HCT116 (cell line): ENCODE measurements at regions not wholly inside any gene's neighbourhood (a gene's known extent, or its start where the extent isn't known, plus 50 kb on each side); places are given as distances from the start of the nearest gene placed in this dataset.

Source experiments
- ATAC-seq: fragments of 200-7000 bp; cut with Tn5 transposase; 2 replicates; pipeline ENCODE4 v1.9.1; 2020; ENCODE audit warnings: mild to moderate bottlenecking, moderate library complexity
- BruUV-seq: library from RNA; stranded (reverse); fragments of 400-500 nt; replicated peaks from 2 replicates; lab custom pipeline; 2021; lab: Mats Ljungman, UMichigan
- CTCF ChIA-PET: fragments of 300-600 bp; sonication (Branson Sonifier 250); formaldehyde crosslinking; loops from one replicate; lab custom pipeline; 2021; ENCODE audit warnings: antibody characterized with exemption; lab: Charles Lee
- POLR2A ChIA-PET: fragments of 300-600, 350-600 bp; sonication (Branson Sonifier 250); formaldehyde crosslinking; loops from one replicate; lab custom pipeline; 2021; ENCODE audit warnings: antibody characterized with exemption; lab: Charles Lee
- RAD21 ChIA-PET, 2 experiments: fragments of 300-600 bp; sonication (Branson Sonifier 250); formaldehyde crosslinking; loops; one replicate each; lab custom pipeline; 2023; ENCODE audit warnings: low total read pairs in 2 of 2; ENCODE audit not compliant: uncharacterized antibody in 2 of 2, unreplicated experiment in 2 of 2, low non-redundant PET in 1 of 2; lab: Charles Lee
- DNase-seq: peaks from one replicate; pipeline ENCODE4 v3.0.0-alpha.2; 2010; ENCODE audit warnings: low read depth, low spot score
- H2AFZ ChIP-seq: fragments of 200-600 bp; shearing (Covaris generic), sonication (generic); 2 replicates; pipeline ENCODE4 v1.6.1; 2017; ENCODE audit warnings: low read depth, mixed run types, mixed read lengths, antibody characterized with exemption, low read length; ENCODE audit not compliant: poor library complexity, severe bottlenecking
- H3K27ac ChIP-seq: 2 replicates; pipeline ENCODE4 v1.5.1; 2012; ENCODE audit warnings: low read depth, low read length
- H3K27me3 ChIP-seq: fragments of 200-600 bp; sonication (generic); 2 replicates; pipeline ENCODE4 v1.6.1; 2016; ENCODE audit warnings: mixed run types, low read length, mixed read lengths; ENCODE audit not compliant: insufficient read depth
- H3K36me3 ChIP-seq, 2 experiments: fragments of 200-500 bp in 1 of 2; fragments of 200-600 bp in 1 of 2; sonication (Bioruptor generic) in 1 of 2; sonication (generic) in 1 of 2; 2 replicates each; pipeline versions ENCODE4 v1.5.1 to v1.6.1; 2014 to 2016; ENCODE audit warnings: low read length in 2 of 2, inconsistent platforms in 1 of 2, mixed read lengths in 1 of 2, mixed run types in 1 of 2; ENCODE audit not compliant: insufficient read depth in 2 of 2, control insufficient read depth in 1 of 2
- H3K4me1 ChIP-seq, 2 experiments: fragments of 200-600 bp in 1 of 2; sonication (generic) in 1 of 2; 2 replicates each; pipeline versions ENCODE4 v1.5.1 to v1.6.1; 2012 to 2017; ENCODE audit warnings: low read length in 2 of 2, inconsistent platforms in 1 of 2, mild to moderate bottlenecking in 1 of 2, mixed read lengths in 1 of 2, mixed run types in 1 of 2, moderate library complexity in 1 of 2; ENCODE audit not compliant: insufficient read depth in 2 of 2, control insufficient read depth in 1 of 2
- H3K4me2 ChIP-seq: fragments of 200-600 bp; sonication (generic); 2 replicates; pipeline ENCODE4 v1.6.1; 2017; ENCODE audit warnings: mixed run types, low read length, mixed read lengths
- H3K4me3 ChIP-seq, 2 experiments: fragments of 200-600 bp in 1 of 2; sonication (generic) in 1 of 2; replicated peaks in 1 of 2; 2 replicates each; pipeline ENCODE4 v1.5.1; 2011 to 2016; ENCODE audit warnings: low read length in 2 of 2, control low read depth in 1 of 2, low read depth in 1 of 2, mild to moderate bottlenecking in 1 of 2, mixed read lengths in 1 of 2, mixed run types in 1 of 2
- H3K79me2 ChIP-seq: fragments of 200-600 bp; sonication (generic); 2 replicates; pipeline ENCODE4 v1.6.1; 2017; ENCODE audit warnings: mild to moderate bottlenecking, mixed run types, low read length, moderate library complexity, mixed read lengths; ENCODE audit not compliant: insufficient read depth
- H3K9ac ChIP-seq: fragments of 200-600 bp; sonication (generic); 2 replicates; pipeline ENCODE4 v1.6.1; 2016; ENCODE audit warnings: low read length, mixed read lengths
- H3K9me2 ChIP-seq: fragments of 200-600 bp; sonication (generic), shearing (Covaris generic); 2 replicates; pipeline ENCODE4 v1.6.1; 2017; ENCODE audit warnings: mixed run types, mild to moderate bottlenecking, moderate library complexity; ENCODE audit not compliant: insufficient read depth
- H3K9me3 ChIP-seq, 2 experiments: fragments of 200-500 bp in 1 of 2; fragments of 200-600 bp in 1 of 2; sonication (Bioruptor generic) in 1 of 2; sonication (generic) in 1 of 2; 2 replicates each; pipeline ENCODE4 v1.6.1; 2014 to 2017; ENCODE audit warnings: low read length in 2 of 2, mixed read lengths in 2 of 2, inconsistent platforms in 1 of 2, low read depth in 1 of 2, mild to moderate bottlenecking in 1 of 2, mixed run types in 1 of 2, moderate library complexity in 1 of 2; ENCODE audit not compliant: control insufficient read depth in 1 of 2, insufficient read depth in 1 of 2
- H4K20me1 ChIP-seq: fragments of 200-600 bp; sonication (generic), shearing (Covaris generic); 2 replicates; pipeline ENCODE4 v1.6.1; 2017; ENCODE audit warnings: mixed run types, mild to moderate bottlenecking, moderate library complexity; ENCODE audit not compliant: insufficient read depth
- CEBPB ChIP-seq: IDR thresholded peaks from 2 replicates; pipeline ENCODE4 v1.6.1; 2012; ENCODE audit warnings: low read depth
- EGR1 ChIP-seq: IDR thresholded peaks from 2 replicates; pipeline ENCODE4 v1.6.1; 2012; ENCODE audit warnings: low read depth
- ELF1 ChIP-seq: IDR thresholded peaks from 2 replicates; pipeline ENCODE4 v1.6.1; 2012; ENCODE audit warnings: low read depth, borderline replicate concordance
- EZH2 ChIP-seq: fragments of 200-600 bp; sonication (generic); IDR thresholded peaks from 2 replicates; pipeline ENCODE4 v1.6.1; 2017; ENCODE audit warnings: antibody characterized with exemption, mixed run types
- EZH2phosphoT487 ChIP-seq: fragments of 200-600 bp; IDR thresholded peaks from 2 replicates; pipeline ENCODE4 v1.6.1; 2018; ENCODE audit warnings: antibody characterized with exemption, borderline replicate concordance
- FOSL1 ChIP-seq: IDR thresholded peaks from 2 replicates; pipeline ENCODE4 v1.6.1; 2012; ENCODE audit warnings: low read depth
- POLR2A ChIP-seq: IDR thresholded peaks from 2 replicates; pipeline ENCODE4 v1.7.0; 2011; ENCODE audit warnings: borderline replicate concordance; ENCODE audit not compliant: insufficient read depth, insufficient read length; ENCODE audit errors: extremely low read depth
- POLR2AphosphoS5 ChIP-seq: IDR thresholded peaks from 2 replicates; pipeline ENCODE4 v1.6.1; 2011; ENCODE audit warnings: mild to moderate bottlenecking, low read depth, low read length, moderate library complexity
- RAD21 ChIP-seq: IDR thresholded peaks from 2 replicates; pipeline ENCODE4 v1.6.1; 2012; ENCODE audit warnings: low read depth, mild to moderate bottlenecking
- SRF ChIP-seq: IDR thresholded peaks from 2 replicates; pipeline ENCODE4 v1.6.1; 2012; ENCODE audit warnings: low read depth
- TCF7L2 ChIP-seq: IDR thresholded peaks from 2 replicates; pipeline ENCODE4 v1.7.0; 2011; ENCODE audit warnings: borderline replicate concordance, inconsistent platforms; ENCODE audit not compliant: insufficient read depth, insufficient read length; ENCODE audit errors: extremely low read depth
- YY1 ChIP-seq: IDR thresholded peaks from 2 replicates; pipeline ENCODE4 v1.6.1; 2011; ENCODE audit warnings: low read length, low read depth, moderate library complexity, mild to moderate bottlenecking; ENCODE audit not compliant: insufficient replicate concordance; ENCODE audit errors: extremely low read depth
- ZFX ChIP-seq: fragments of 450-650 bp; IDR thresholded peaks from 2 replicates; pipeline ENCODE4 v1.6.1; 2017
- ZNF274 ChIP-seq: fragments of 200-500 bp; sonication (Bioruptor generic); IDR thresholded peaks from 2 replicates; pipeline ENCODE4 v1.6.1; 2014; ENCODE audit warnings: mild to moderate bottlenecking, low read depth, low read length, inconsistent platforms
- intact Hi-C: fragments of 100-400 bp; cut with micrococcal nuclease; formaldehyde crosslinking; loops from 2 replicates; pipeline ENCODE4 v1.10.0; 2022
- TF ChIP-seq, protein P1 (sequence below), 3 experiments: fragments of 200-600 bp in 1 of 3; sonication (generic) in 1 of 3; IDR thresholded peaks in 2 of 3; conservative IDR thresholded peaks in 1 of 3; 2 replicates each; pipeline ENCODE4 v1.5.1; 2012 to 2017; ENCODE audit warnings: low read depth in 2 of 3, low read length in 2 of 3, antibody characterized with exemption in 1 of 3, borderline replicate concordance in 1 of 3, control low read depth in 1 of 3, mild to moderate bottlenecking in 1 of 3, mixed read lengths in 1 of 3, mixed run types in 1 of 3, moderate library complexity in 1 of 3; ENCODE audit not compliant: insufficient read depth in 1 of 3
- TF ChIP-seq, protein P2 (sequence below): IDR thresholded peaks from 2 replicates; pipeline ENCODE4 v1.6.1; 2012; ENCODE audit warnings: low read depth
- TF ChIP-seq, protein P3 (sequence below): IDR thresholded peaks from 2 replicates; pipeline ENCODE4 v1.6.1; 2012

DNA sequence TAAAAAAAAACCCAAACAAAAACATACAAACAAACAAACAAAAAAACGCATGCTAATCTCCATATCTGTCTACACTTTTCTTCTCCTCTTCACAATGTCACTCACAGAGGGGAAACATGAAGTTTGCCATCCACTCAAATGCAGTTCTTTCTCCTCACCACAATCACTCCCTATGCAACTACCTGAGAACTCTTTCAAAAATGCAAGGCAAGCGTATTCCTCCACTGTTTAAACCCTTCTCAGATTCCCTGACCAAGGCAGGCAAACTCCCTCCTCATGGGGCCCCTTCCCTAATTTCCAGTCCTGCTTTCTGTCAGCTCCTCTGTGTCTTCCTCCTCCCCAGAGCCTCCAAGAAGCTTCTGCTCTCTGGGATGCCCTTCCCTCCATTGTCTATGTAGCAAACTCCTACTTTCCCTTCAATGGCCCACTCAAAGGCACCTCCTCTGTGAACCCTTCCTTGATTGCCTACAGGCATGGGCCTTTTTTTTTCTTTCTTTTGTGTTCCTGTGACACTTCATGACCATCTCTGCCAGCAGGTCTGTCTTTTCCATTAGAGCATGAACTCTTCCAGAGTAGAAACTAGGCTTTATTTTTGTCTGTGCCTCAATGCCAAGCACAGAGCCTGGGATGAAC, 143.8 kb upstream of the SLC1A4 start:
- Histone ChIP-seq H3K9me2 (no peaks in the 10 kb centered on the region), H3K27me3 (no peaks in the 10 kb centered on the region), H3K79me2 (no peaks in the 10 kb centered on the region), H4K20me1 (no peaks in the 10 kb centered on the region), H2AFZ (no peak overlapping the region), H3K4me3 (no peak overlapping the region), H3K4me1 (peaks cover 13 to 21% of the 10 kb centered on the region in 2 experiments; a peak in 3 of 4 replicates), H3K9ac (no peak overlapping the region), H3K4me2 (no peak overlapping the region), H3K9me3 (no peaks in the 10 kb centered on the region), H3K27ac (no peak overlapping the region), H3K36me3 (no peaks in the 10 kb centered on the region)
- TF ChIP-seq ZFX: no peak
- no peak for TF ChIP-seq POLR2AphosphoS5
- TF ChIP-seq POLR2A: no peak
- TF ChIP-seq EZH2: no peak
- TF ChIP-seq RAD21: no peak
- TF ChIP-seq ELF1: no peak
- no peak for TF ChIP-seq EZH2phosphoT487
- TF ChIP-seq, protein P1, sequence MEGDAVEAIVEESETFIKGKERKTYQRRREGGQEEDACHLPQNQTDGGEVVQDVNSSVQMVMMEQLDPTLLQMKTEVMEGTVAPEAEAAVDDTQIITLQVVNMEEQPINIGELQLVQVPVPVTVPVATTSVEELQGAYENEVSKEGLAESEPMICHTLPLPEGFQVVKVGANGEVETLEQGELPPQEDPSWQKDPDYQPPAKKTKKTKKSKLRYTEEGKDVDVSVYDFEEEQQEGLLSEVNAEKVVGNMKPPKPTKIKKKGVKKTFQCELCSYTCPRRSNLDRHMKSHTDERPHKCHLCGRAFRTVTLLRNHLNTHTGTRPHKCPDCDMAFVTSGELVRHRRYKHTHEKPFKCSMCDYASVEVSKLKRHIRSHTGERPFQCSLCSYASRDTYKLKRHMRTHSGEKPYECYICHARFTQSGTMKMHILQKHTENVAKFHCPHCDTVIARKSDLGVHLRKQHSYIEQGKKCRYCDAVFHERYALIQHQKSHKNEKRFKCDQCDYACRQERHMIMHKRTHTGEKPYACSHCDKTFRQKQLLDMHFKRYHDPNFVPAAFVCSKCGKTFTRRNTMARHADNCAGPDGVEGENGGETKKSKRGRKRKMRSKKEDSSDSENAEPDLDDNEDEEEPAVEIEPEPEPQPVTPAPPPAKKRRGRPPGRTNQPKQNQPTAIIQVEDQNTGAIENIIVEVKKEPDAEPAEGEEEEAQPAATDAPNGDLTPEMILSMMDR (IDR thresholded peaks at IDR 0.05 in 2 of 3, conservative IDR thresholded peaks at IDR 0.05 in 1 of 3; ENCODE audit: borderline replicate concordance in 1 of 3, insufficient read depth in 1 of 3, low read depth in 2 of 3, low read length in 2 of 3): no peak
- TF ChIP-seq, protein P2, sequence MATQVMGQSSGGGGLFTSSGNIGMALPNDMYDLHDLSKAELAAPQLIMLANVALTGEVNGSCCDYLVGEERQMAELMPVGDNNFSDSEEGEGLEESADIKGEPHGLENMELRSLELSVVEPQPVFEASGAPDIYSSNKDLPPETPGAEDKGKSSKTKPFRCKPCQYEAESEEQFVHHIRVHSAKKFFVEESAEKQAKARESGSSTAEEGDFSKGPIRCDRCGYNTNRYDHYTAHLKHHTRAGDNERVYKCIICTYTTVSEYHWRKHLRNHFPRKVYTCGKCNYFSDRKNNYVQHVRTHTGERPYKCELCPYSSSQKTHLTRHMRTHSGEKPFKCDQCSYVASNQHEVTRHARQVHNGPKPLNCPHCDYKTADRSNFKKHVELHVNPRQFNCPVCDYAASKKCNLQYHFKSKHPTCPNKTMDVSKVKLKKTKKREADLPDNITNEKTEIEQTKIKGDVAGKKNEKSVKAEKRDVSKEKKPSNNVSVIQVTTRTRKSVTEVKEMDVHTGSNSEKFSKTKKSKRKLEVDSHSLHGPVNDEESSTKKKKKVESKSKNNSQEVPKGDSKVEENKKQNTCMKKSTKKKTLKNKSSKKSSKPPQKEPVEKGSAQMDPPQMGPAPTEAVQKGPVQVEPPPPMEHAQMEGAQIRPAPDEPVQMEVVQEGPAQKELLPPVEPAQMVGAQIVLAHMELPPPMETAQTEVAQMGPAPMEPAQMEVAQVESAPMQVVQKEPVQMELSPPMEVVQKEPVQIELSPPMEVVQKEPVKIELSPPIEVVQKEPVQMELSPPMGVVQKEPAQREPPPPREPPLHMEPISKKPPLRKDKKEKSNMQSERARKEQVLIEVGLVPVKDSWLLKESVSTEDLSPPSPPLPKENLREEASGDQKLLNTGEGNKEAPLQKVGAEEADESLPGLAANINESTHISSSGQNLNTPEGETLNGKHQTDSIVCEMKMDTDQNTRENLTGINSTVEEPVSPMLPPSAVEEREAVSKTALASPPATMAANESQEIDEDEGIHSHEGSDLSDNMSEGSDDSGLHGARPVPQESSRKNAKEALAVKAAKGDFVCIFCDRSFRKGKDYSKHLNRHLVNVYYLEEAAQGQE: no peak
- no peak for TF ChIP-seq TCF7L2
- no peak for TF ChIP-seq EGR1
- TF ChIP-seq, protein P3, sequence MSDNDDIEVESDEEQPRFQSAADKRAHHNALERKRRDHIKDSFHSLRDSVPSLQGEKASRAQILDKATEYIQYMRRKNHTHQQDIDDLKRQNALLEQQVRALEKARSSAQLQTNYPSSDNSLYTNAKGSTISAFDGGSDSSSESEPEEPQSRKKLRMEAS: no peak
- no peak for TF ChIP-seq YY1
- no peak for TF ChIP-seq ZNF274
- TF ChIP-seq FOSL1: no peak
- no peak for TF ChIP-seq SRF
- no peak for TF ChIP-seq CEBPB
- ChIA-PET POLR2A (no interaction called here), CTCF (no interaction called here), RAD21 (interaction anchor here in 1 of 2 experiments (0.6 kb wide), 1 partner anchor 11 kb away, joined by 3 read pairs; no protein-coding TSS in a partner anchor)
- ATAC-seq (no peak), DNase-seq (no peak)
- BruUV-seq: no TSS peak
- intact Hi-C loops: no loop called here
